NCI-H1048 (cell line): ENCODE measurements at regions not wholly inside any gene's neighbourhood (a gene's known extent, or its start where the extent isn't known, plus 50 kb on each side); places are given as distances from the start of the nearest gene placed in this dataset.
"Not testable (repeated sequence)": the region's sequence is repeated elsewhere in the genome, so short reads cannot be mapped to it uniquely, and the experiment has no call there.

Source experiments
- DNase-seq: peaks from one replicate; lab custom pipeline; 2025; lab: John Stamatoyannopoulos, UW

DNA sequence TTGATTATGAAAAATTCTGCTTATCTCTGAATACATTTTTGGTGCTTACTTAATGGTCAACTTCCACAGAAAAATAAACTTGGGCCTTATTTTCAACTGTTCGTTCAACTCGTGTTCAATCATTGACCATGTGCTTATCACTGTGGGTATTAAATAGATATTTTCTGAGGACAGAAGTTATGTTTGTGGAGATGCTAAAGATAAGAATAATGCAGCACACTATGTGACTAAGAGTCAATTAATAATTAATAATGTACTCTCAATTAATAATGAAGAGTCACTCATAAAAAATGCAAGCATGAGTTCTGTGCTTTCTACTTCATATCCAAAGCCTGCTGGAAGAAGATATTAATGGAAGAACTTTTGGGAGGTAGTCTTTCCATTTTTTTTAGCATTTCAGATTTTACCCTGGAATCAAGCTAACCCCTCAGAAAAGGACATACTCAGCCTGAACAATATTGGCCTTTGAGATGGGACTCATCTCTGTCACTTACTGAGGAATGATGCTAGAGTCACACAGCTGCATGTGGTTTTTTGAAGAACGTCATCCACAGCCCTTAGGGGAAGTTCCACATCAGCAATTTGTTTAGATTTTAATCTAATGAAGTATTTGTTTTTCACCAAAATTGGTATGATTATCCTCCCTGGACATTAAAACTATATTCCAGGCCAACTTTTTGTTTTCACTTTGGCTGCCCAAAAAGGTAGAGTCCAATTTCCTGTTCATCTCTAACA lies 191.9 kb upstream of the CRIM1 start:
- no peak for DNase-seq

DNA sequence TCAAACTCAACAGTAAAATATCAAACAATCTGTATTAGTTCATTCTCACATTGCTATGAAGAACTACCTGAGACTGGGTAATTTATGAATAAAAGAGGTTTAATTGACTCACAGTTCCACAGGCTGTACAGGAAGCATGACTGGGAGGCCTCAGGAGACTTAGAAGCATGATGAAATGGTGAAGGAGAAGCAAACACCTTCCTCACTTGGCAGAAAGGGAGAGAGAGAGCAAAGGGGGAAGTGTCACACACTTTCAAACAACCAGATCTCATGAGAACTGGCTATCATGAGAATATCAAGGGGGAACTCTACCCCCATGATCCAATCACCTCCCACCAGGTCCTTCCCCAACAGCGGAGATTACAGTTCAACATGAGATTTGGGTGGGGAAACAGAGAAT lies 198.5 kb upstream of the CRIM1 start:
- not testable (repeated sequence) for DNase-seq

DNA sequence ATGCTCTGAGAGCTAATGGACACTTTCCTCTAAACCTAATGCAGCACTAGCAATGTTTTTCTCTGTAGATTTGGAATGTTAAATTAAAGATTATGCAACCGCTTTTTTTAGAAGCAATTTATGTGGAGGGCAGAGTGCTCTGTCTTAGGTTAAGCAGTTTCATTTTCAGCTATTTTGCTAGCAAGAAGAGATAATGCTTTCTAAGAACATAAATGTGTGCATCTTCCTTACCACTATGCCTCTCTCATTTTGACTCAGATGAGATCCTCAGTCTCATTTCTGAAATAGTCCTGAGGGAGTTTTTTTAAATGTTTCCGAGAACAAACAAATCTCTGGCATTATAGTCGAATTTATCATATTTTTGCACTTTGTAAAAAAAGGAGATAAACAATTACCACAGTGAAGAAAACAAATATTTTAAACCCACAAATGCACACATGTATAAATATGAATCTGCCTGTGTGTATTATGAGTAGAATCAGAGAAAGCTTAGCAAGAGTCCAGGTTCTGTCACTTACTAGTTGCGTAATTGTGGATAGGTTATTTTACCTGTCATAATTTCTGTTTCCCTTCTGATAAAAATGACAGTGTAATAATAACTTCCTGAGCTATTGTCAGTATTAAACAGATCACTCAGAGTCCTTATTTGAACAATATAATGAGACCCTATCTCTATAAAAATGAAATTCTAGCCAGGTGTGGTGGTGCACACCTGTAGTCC lies 207.7 kb upstream of the CRIM1 start:
- DNase-seq = no peak

DNA sequence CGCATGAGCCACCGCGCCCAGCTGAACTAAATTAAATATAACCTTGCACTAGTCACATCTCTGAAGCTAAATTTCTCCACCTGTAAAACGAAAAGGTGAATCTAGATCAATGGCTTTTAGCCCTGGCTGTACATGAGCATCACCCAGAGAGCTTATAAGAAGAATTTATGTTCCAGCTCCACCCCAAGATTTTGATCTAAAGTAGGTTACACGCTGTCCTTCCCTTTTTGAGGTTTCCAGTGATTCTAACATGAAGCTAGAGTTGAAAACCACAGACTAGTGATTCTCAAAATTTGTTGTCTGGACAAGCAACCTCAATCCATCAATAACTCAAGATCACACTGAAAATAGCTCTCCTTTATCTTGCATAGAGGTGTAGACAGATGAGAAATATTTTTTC lies 208.8 kb upstream of the CRIM1 start:
- DNase-seq = no peak

DNA sequence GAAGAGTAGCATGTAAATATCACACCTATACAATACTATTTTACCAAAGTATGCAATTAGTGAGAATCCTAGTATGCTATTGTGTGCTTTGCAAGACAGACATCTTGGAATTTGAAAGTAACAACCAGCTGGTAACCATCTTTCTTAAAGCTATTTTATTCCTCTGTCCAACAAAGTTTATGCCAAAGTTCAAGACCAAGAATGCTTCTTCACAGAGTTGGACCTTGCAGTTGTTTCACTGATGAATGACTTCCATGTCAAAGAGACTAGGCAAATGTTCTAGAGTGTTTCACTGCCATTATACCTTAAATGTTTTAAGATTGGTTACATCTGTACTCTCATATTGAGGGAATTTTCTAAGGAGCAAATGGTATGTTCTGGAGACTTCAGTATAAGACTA lies 215.2 kb upstream of the CRIM1 start:
- no peak for DNase-seq

DNA sequence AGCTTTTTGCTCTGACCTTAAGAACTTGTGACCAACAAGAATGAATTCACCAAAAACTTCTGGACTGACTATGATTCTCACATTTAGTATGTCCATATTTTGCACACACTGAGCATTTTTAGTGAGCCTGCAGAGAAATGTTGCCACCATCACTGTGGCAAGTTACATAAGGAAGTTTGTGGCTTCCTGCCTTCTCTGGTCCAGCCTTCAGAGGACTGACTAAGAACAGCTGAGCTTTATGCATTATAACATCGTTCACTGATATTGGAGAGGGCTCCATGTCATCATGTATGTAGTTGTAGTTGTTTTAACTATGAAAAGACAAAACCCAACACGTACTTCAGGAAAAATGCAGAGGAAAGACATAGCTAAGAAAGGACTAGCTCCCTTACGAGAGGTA lies 218.0 kb upstream of the CRIM1 start:
- no peak for DNase-seq

DNA sequence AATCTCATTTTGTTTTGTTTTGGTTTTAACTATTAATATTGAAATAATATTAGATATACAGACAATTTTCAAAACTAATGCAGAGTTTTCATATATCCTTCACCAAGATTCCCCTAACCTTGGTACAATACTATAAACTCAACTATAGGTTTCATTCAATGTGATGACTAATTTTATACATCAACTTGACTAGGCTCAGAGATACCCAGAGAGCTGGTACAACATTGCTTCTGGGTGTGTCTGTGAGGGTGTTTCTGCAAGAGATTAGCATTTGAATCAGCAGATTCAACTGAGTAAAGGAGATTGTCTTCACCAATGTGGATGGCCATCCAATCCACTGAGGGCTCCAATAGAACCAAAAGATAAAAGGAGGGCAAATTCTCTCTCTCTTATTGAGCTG lies 221.3 kb upstream of the CRIM1 start:
- DNase-seq = no peak

DNA sequence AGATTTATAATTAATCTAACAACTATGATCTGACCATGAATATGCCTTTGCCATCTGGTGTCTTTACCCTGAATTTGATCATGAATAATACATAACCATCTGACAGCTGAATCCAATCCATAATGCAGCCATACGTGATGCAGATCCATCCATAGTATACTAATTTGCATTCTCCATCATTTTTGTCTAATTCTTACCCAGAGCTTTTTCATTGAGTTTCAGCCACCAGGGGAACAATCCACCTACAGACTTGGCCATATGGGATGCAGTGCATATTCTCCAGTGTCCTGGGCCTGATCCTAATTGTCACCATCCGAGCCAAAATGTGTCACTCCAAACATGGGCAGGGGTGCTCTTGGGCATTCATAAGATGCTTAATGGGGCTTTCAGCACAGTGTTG lies 227.2 kb upstream of the CRIM1 start:
- DNase-seq = no peak

DNA sequence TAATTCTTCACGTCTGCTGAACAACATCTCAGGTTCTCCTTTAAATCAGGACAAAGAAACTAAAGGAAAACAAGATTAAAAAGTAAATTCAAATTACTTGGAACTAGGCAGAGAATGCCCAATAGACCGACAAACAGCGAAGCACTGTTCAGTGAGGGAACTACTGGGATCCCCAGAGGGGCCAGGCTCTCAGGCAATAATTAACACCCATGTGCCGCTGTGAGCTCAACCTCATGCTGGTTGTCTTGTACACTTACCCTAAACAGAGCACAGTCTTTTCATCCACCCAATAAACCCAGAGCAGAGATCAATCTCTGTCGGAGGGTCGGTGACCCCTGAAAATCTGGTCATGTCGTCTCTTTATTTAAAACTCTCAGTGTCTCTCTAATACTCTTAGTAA lies 229.9 kb upstream of the CRIM1 start:
- no peak for DNase-seq

DNA sequence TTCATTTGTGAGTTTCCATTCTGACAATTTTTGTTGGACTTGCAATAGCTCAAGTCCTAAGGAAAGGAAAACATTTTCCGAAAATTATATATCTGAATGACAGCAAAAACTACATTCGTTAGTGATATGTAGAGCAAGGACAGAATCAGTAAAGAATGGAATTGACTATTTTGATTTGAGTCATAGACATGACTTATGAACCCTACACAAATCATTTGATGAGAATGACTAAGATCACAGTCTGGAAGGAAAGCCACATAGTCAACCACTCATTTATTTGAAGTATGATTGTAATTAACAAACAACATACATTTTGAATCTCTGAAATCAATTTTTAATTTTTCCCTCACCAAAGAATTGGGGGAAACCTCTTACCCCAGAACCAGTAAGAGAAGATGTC lies 231.6 kb upstream of the CRIM1 start:
- no peak for DNase-seq

DNA sequence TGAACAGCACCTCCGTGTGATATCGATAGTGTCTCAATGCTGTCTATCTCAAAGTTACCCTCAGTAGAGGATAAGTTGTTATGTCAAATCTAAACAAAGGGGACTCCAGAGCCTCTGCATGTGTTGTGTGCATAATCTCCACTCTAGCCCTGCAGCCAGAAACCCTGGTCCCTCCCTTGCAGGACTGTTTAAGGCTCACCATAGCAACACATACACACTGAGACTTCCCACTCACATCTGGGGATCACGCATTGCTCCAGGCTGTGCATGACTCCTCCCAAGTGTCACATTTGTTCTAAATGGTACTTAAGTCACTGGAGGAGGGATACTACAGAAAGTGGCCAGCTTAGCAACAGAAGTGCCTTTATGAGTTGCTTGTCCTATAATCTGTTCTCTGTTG lies 258.6 kb upstream of the CRIM1 start:
- DNase-seq = no peak

DNA sequence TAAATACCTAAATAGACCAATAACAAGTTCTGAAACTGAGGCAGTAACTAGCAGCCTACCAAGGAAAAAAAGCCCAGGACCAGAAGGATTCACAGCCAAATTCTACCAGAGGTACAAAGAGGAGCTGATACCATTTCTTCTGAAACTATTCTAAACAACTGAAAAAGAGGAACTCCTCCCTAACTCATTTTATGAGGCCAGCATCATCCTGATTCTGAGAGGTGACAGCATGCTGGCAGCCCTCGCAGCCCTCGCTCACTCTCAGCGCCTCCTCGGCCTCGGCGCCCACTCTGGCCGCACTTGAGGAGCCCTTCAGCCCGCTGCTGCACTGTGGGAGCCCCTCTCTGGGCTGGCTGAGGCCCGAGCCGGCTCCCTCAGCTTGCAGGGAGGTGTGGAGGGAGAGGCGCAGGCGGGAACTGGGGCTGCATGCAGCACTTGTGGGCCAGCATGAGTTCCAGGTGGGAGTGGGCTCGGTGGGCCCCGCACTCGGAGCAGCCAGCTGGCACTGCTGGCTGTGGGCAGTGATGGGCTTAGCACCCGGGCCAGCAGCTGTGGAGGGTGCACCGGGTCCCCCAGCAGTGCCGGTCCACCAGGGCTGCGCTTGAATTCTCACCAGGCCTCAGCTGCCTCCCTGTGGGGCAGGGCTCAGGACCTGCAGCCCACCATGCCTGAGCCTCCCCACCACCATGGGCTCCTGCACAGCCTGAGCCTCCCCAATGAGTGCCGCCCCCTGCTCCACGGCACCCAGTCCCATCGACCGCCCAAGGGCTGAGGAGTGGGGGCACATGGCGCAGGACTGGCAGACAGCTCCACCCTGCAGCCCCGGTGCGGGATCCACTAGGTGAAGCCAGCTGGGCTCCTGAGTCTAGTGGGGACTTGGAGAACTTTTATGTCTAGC lies 263.5 kb upstream of the CRIM1 start:
- not testable (repeated sequence) for DNase-seq

DNA sequence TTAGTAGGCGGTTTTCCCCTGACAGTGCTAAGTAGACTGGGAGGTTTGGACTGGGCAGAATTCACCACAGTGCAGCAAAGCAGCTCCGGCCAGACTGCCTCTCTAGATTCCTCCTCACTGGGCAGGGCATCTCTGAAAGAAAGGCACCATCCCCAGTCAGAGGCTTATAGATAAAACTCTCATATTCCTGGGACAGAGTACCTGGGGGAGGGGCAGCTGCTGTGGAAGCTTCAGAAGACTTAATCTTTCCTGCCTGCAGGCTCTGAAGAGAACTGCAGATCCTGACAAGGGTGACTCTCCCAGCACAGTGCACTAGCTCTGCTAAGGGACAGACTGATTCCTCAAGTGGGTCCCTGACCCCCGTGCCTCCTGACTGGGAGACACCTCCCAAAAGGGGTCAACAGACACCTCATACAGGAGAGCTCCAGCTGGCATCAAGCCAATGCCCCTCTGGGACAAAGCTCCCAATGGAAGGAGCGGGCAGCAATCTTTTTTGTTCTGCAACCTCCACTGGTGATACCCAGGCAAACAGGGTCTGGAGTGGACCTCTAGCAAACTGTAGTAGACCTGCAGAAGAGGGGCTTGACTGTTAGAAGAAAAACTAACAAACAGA lies 266.8 kb upstream of the CRIM1 start:
- no peak for DNase-seq

DNA sequence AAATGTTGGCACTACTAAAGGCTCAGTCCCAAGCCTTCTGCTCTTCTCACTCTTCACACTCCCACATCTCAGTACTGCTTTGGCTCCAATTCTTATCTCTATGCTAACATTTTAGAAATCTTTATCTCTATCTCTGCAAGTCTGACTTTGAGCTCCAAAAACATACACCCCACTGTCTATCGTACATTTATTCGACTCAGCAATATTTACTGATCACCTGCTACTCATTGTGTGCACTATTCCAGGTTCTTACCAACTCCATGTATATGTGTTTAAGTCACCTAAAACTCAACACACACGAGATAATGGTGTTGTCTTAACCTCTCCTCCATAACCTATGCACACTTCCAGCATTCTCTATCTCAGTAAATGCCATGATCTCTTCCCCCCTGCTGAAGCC lies 268.2 kb upstream of the CRIM1 start:
- DNase-seq = no peak

DNA sequence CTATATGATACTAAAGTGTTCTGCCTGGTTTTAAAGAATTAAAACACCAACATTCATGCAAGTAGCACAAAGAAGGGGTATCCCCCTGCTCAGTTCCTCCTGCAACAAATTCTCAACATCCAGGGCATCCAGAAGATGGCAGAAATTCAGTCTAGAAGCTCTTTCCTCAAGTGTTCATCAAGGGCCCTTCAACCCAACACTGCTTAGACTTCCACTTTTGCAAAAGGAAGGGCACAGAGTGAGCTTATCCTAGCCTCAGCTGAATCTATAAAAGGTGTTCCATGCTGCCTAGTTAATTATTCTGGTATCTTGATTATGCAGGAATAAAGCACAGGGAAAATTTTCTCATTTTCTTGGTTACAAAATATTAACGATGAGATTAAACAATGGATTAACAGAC lies 275.8 kb upstream of the CRIM1 start:
- DNase-seq = no peak

DNA sequence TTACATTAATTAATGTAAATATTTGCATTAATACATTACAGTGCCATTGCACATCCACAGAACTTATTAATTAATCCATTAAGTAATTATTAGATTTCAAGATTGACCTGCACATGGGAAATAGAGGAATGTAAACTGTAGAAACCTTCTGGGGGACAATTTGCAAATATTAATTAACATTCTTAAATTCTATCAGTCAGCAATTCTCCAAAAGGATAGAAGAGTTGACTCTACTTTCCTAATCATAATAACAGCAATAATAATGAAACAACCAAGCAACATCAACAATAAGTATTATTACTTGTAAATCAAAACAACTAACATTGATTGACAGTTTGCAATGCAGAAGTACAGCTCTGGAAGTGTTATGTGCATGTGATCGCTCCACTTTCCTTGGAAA lies 281.6 kb upstream of the CRIM1 start:
- DNase-seq = no peak

DNA sequence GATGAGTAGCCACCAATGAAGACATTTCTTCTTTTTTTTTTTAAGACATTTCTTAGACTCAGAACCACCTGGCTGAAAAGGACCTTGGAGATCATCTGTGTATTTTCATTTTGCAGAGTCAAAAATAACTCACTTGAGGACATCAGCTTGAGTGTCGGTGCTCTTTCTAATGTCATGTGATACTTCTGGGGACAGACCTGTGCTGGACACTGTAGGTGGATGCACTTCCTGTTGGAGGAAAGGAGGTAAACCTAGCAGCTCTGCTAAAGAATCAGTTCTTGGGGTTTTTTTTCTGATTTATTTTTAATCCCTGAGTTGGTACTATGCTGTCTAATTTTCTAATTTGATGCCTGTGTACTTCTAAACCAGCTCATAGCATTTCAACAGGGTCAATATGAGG lies 283.9 kb upstream of the CRIM1 start:
- DNase-seq = no peak

DNA sequence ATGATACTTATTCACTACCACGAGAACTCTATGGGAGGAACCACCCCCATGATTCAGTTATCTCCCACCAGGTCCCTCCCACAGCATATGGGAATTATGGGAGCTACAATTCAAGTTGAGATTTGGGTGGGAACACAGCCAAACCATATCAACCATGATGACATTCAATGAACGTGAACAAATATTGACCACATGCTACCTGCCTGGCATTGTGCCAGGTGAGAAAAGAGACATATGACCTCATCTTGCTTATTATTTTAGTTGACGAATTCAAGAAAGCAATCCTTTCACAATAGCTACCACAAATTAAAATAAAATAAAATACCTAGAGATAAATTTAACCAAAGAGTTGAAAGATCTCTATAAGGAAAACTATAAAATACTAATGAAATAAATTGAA lies 286.5 kb upstream of the CRIM1 start:
- DNase-seq = no peak

DNA sequence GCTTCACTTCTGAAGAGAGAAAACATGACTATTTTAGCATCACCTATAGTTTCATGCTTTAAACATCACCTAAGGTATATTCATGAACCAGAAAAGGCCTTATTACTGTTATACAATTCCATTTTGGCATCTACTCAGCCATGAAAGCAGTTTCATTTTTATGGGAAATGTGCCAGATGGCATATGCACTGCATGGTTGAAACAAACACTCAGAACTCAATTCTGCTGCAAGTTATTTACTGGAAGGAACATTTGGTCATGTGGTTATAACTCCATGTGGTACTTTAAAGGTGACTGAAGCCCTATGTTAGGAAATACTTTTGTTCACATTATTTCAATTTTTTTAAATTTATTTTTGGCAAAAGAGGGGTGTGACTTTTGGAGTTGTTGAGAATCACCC lies 287.5 kb upstream of the CRIM1 start:
- DNase-seq = no peak

DNA sequence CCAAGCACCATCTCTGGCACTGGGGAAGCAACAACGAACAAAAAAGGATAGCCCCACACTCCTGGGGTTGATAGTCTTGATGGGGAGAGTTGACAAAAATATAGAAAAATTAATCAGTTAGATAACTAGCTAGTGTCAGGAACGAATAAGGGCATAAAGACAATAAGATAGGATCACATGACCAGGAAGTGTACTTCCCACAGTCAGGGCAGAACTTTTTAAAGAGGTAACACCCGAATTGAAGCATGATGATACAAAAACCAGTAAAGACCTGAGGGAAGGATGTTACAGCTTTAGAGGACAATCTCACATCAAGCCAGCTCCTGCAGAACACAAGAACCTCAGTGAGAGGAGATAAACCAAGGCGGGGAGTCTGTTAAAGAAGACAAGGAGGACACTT lies 295.4 kb upstream of the CRIM1 start:
- DNase-seq = no peak

DNA sequence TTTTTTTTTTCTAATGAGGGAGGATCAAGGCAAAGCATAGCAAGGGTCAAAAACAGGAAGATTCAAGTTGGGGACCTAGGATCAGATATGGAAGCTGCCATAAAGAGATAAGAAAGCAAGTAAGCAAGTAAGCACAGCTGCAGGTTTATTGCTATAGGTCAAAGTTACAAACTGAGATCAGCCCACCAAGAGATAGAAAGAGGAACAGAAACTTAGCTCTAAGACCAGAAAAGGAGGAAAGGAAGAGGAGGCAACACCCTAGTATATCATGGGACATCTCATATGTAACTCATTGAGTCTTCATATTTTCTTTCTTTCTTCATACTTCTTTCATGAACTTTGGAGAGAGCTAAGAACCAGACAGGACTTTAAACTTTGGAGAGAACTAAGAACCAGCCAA lies 295.9 kb upstream of the CRIM1 start:
- DNase-seq = no peak

DNA sequence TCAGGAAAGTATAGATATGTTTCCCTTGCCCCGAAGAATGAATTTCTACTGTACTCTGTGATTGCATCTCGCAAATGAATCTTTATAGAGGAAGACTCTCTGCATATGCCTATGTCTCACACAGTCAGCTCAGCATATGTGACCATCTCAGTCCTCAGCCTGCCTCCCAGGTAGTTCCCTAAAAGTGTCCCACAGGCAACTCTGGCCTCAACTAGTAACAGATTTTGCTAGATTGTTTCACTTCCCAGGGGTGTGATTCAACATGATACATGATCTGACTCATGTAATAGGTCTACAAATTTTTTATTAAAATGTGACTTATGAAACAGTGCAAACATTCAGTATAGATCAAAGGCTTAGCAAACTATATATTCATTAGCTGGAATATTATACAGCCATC lies 296.6 kb upstream of the CRIM1 start:
- DNase-seq = no peak

DNA sequence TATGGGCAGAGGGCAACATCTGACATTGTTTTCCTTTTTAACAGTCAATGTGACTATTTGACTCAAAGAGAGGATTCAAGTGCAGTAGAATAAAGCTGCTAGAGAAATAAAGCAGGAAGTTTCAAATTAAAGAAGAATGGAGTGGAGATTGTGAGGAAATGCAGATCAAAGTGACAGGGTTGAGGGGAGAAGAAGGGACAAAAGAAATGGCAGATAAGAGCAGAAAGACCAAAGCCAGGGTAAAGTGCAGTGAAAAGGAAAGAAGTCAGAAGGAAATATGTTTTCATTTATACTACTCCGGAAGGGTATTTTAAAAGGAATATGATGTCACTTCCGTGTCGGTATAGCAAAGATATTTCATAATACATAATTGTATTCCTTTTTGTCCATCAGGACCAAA lies 297.5 kb upstream of the CRIM1 start:
- DNase-seq = no peak
